IPS-20b (cell line): ENCODE measurements at regions not wholly inside any gene's neighbourhood (a gene's known extent, or its start where the extent isn't known, plus 50 kb on each side); places are given as distances from the start of the nearest gene placed in this dataset.

Source experiments
- H3K27ac ChIP-seq: one replicate; pipeline ENCODE4 v1.5.1; 2013; ENCODE audit warnings: low read length
- H3K27me3 ChIP-seq: 2 replicates; pipeline ENCODE4 v1.6.1; 2013; ENCODE audit warnings: mild to moderate bottlenecking, low read length, inconsistent platforms; ENCODE audit not compliant: insufficient read depth
- H3K36me3 ChIP-seq: 2 replicates; pipeline ENCODE4 v1.6.1; 2013; ENCODE audit warnings: low read depth, mild to moderate bottlenecking, inconsistent platforms, low read length, moderate library complexity; ENCODE audit not compliant: insufficient read depth
- H3K4me1 ChIP-seq: 2 replicates; pipeline ENCODE4 v1.6.1; 2013; ENCODE audit warnings: mild to moderate bottlenecking, control low read depth, inconsistent platforms, low read length, moderate library complexity; ENCODE audit not compliant: insufficient read depth
- H3K4me3 ChIP-seq: 2 replicates; pipeline ENCODE4 v1.5.1; 2013; ENCODE audit warnings: mild to moderate bottlenecking, low read length, inconsistent platforms
- H3K9ac ChIP-seq: 2 replicates; pipeline ENCODE4 v1.6.1; 2013; ENCODE audit warnings: low read depth, mild to moderate bottlenecking, inconsistent platforms, low read length, moderate library complexity
- H3K9me3 ChIP-seq: 2 replicates; pipeline ENCODE4 v1.6.1; 2013; ENCODE audit warnings: mild to moderate bottlenecking, low read depth, low read length, inconsistent platforms; ENCODE audit not compliant: insufficient read depth

DNA sequence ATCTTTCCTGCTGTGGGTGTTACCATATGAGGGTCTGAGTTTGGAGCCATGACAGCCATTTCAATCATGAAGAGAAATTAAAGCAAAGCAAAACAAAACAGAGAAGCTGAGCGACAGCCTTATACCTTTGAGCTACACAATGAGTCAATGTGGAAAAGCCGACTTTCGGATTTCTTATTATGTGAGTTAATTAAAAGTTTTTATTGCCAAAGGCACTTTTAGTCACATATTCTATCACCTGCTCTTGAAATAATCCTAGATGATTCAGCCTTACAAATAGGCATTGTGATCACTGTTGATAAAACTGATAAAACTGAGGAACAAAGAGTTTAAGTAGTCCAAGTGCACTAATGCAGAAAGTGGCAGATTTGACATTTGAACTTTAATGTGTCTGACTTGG, 381.9 kb upstream of the TENM4 start:
- H3K4me1 ChIP-seq, result no peaks in the 10 kb centered on the region

GRCh38 chr11:79813551-79813950, 372.7 kb upstream of the TENM4 start:
- H3K27me3 ChIP-seq, result no peaks in the 10 kb centered on the region
- H3K27ac ChIP-seq, result no peak overlapping the region
- no peak overlapping the region for H3K4me3 ChIP-seq
- no peaks in the 10 kb centered on the region for H3K4me1 ChIP-seq
- no peaks in the 10 kb centered on the region; the same call in 1 of the 2 replicates for H3K9me3 ChIP-seq
- no peaks in the 10 kb centered on the region for H3K36me3 ChIP-seq
- no peak overlapping the region for H3K9ac ChIP-seq

More for the DNA sequence above, 381.9 kb upstream of the TENM4 start:
- no peaks in the 10 kb centered on the region for H3K27me3 ChIP-seq
- H3K9me3 ChIP-seq, result no peaks in the 10 kb centered on the region; the same call in 1 of the 2 replicates
- H3K9ac ChIP-seq, result no peak overlapping the region
- no peak overlapping the region for H3K27ac ChIP-seq
- no peaks in the 10 kb centered on the region for H3K36me3 ChIP-seq
- no peak overlapping the region for H3K4me3 ChIP-seq

- H3K4me1 ChIP-seq, result no peaks in the 10 kb centered on the region
- H3K27ac ChIP-seq, result no peak overlapping the region
- no peak overlapping the region for H3K9ac ChIP-seq
- H3K9me3 ChIP-seq, result no peaks in the 10 kb centered on the region
- no peaks in the 10 kb centered on the region for H3K27me3 ChIP-seq
- H3K4me3 ChIP-seq, result no peak overlapping the region
- no peaks in the 10 kb centered on the region for H3K36me3 ChIP-seq
These were observed 368.7 kb upstream of the TENM4 start for GRCh38 chr11:79809487-79809886.

DNA sequence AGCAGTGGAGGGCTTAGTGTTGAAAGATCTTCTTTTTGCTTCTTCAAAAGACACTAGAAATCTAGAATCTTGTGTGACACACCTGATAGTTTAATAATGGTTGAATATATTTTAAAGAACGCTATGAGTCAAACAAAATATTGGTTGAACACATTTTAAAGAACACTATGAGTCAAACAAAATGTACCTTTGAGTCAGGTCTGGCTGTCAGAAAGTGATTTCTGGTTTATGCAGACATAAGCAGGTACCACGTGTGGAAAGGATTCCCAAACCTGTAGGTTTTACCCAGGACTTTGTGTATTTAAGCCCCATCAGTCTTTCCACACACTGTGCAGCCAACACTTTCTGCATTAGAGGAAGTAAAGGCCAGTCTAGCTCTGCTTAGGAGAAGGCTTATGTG, 366.7 kb upstream of the TENM4 start:
- Histone ChIP-seq H3K27me3 (no peaks in the 10 kb centered on the region), H3K4me3 (no peak overlapping the region), H3K27ac (no peak overlapping the region), H3K36me3 (no peaks in the 10 kb centered on the region), H3K9me3 (peaks cover 7% of the 10 kb centered on the region), H3K4me1 (no peaks in the 10 kb centered on the region), H3K9ac (no peak overlapping the region)

- no peaks in the 10 kb centered on the region for H3K4me1 ChIP-seq
- H3K27ac ChIP-seq, result no peak overlapping the region
- no peak overlapping the region for H3K4me3 ChIP-seq
- H3K9ac ChIP-seq, result no peak overlapping the region
- H3K36me3 ChIP-seq, result no peaks in the 10 kb centered on the region
- H3K27me3 ChIP-seq, result no peaks in the 10 kb centered on the region
- no peaks in the 10 kb centered on the region for H3K9me3 ChIP-seq
These were observed 355.9 kb upstream of the TENM4 start for GRCh38 chr11:79796704-79797103.

DNA sequence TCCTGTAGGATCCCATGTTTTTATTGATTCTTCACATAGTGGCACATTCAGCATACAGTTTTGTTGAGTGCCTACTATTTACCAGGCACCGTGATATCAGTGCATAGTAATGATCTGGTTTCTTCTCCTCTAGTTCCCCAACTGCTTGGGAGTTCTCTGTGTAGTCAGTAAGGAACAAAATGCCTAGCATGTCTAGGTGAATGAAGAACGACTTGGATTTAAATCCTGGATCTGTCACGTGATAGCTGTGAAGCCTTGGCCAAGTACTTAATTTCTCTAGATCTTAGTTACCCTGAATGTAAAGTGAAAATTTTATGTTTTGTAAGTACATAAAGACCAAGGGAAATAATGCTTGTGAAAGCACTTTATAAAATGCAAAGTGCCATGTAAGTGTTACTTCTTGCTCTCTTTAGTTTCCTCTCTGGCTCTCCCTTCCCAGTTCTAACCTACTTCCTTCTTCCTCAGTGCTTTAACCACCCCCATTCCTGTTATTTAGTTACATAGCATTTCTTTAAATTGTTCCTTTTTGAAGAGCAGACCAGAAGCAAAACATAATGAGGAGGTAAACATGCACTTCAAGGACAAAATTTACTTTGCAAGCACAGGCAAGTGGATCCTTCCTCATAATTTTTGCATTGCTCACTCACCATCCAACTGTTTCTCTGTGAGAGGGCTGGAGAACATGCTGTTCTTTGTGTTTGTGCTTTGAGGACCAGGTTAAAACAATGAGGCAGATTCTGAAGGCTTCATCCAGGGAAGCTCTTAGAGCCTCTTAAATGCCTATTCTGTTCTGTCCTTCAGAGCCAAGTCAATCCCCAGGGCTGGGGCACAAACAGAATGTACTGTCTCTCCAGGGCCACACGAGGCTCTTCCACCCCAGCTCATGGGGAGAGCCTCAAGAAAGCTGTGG, 353.9 kb upstream of the TENM4 start:
- Histone ChIP-seq H3K36me3 (no peaks in the 10 kb centered on the region), H3K9me3 (no peaks in the 10 kb centered on the region), H3K4me1 (no peaks in the 10 kb centered on the region), H3K27me3 (no peaks in the 10 kb centered on the region), H3K4me3 (no peak overlapping the region), H3K9ac (no peak overlapping the region), H3K27ac (no peak overlapping the region)

GRCh38 chr11:79794057-79794456, 353.2 kb upstream of the TENM4 start:
- H3K36me3 ChIP-seq, result no peaks in the 10 kb centered on the region

DNA sequence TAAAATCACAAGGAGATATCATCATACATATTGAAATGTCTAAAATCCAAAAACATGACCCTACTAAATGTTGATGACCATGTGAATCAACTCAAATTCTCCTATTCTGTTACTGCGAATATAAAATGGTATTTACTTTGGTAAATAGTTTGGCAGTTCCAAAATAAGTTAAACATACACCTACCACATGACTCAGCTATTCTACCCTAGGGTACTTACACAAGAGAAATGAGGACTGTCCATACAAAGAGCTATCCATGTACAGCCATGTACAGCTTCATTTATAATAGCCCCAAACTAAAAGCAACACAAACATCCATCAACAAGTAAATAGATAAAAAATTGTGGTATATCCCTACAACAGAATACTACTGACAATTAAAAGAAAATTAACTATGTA, 346.1 kb upstream of the TENM4 start:
- H3K27me3 ChIP-seq, result no peaks in the 10 kb centered on the region
- no peak overlapping the region for H3K27ac ChIP-seq
- H3K36me3 ChIP-seq, result no peaks in the 10 kb centered on the region
- H3K4me1 ChIP-seq, result no peaks in the 10 kb centered on the region
- no peak overlapping the region for H3K4me3 ChIP-seq
- no peak overlapping the region for H3K9ac ChIP-seq
- no peaks in the 10 kb centered on the region for H3K9me3 ChIP-seq

More at GRCh38 chr11:79794057-79794456, 353.2 kb upstream of the TENM4 start:
- no peak overlapping the region for H3K4me3 ChIP-seq
- no peak overlapping the region for H3K27ac ChIP-seq
- H3K9ac ChIP-seq, result no peak overlapping the region
- no peaks in the 10 kb centered on the region for H3K9me3 ChIP-seq
- no peaks in the 10 kb centered on the region for H3K27me3 ChIP-seq
- no peaks in the 10 kb centered on the region for H3K4me1 ChIP-seq

GRCh38 chr11:79783833-79784232, 343.0 kb upstream of the TENM4 start:
- no peak overlapping the region for H3K9ac ChIP-seq
- H3K4me1 ChIP-seq, result no peaks in the 10 kb centered on the region
- no peaks in the 10 kb centered on the region for H3K27me3 ChIP-seq
- no peaks in the 10 kb centered on the region for H3K9me3 ChIP-seq
- H3K4me3 ChIP-seq, result no peak overlapping the region
- H3K36me3 ChIP-seq, result no peaks in the 10 kb centered on the region
- no peak overlapping the region for H3K27ac ChIP-seq

GRCh38 chr11:79768343-79768742, 327.5 kb upstream of the TENM4 start:
- Histone ChIP-seq H3K27ac (no peak overlapping the region), H3K4me3 (no peak overlapping the region), H3K4me1 (no peaks in the 10 kb centered on the region), H3K27me3 (no peaks in the 10 kb centered on the region), H3K9ac (no peak overlapping the region), H3K36me3 (no peaks in the 10 kb centered on the region), H3K9me3 (no peaks in the 10 kb centered on the region)

- Histone ChIP-seq H3K36me3 (no peaks in the 10 kb centered on the region), H3K27me3 (no peaks in the 10 kb centered on the region), H3K9me3 (no peaks in the 10 kb centered on the region), H3K4me1 (no peaks in the 10 kb centered on the region), H3K4me3 (no peak overlapping the region), H3K9ac (no peak overlapping the region), H3K27ac (no peak overlapping the region)
These were observed 321.6 kb upstream of the TENM4 start for GRCh38 chr11:79762279-79762921.

GRCh38 chr11:79758325-79758724, 317.5 kb upstream of the TENM4 start:
- no peaks in the 10 kb centered on the region for H3K27me3 ChIP-seq
- H3K9me3 ChIP-seq, result no peaks in the 10 kb centered on the region
- no peak overlapping the region for H3K9ac ChIP-seq
- H3K27ac ChIP-seq, result no peak overlapping the region
- no peaks in the 10 kb centered on the region for H3K36me3 ChIP-seq
- H3K4me1 ChIP-seq, result no peaks in the 10 kb centered on the region
- no peak overlapping the region for H3K4me3 ChIP-seq
